Skin of body (tissue), 1 donor: ENCODE measurements at regions not wholly inside any gene's neighbourhood (a gene's known extent, or its start where the extent isn't known, plus 50 kb on each side); places are given as distances from the start of the nearest gene placed in this dataset.

ENCODE experiments used
- DNase-seq: peaks from one replicate; lab custom pipeline; 2025; lab: John Stamatoyannopoulos, UW

DNA sequence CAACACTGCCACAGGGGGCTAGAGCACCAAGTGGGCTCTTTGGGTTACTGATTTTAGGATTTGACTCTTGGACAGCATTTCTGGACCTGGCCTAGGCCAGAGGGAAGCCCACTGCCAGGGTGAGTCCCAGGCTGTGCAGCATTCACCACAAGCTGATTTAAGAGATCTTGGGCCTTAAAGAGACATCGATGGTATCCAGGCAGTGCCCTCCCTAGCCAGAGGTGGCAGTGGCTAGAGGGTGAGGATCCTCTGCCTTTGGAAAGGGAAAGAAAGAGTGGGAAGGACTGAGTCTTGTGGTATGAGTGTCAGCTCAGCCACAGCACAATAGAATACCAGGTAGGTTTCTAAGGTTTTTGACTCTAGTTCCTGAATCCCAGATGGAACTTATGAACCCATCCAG, 613.9 kb downstream of the FAT4 start:
- DNase-seq: no peak

DNA sequence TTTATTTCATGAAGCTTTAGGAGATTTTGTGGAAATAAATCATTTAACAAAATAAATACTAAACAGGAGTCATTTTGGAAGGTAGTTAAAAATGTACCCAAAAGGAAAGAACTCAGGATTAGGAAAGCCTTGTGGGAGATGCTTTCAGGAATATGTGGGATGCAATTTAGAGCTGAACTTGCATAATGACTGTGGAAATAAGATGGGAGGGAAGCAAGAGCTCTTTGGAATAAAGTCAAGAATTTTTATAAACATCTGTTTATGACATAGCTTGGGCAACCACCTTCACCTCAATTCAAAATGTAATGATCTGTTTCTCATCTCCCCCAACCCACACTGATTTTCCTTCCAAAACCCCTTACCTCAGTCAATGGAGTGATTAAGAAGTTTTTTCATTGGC, 623.8 kb downstream of the FAT4 start:
- DNase-seq: no peak

DNA sequence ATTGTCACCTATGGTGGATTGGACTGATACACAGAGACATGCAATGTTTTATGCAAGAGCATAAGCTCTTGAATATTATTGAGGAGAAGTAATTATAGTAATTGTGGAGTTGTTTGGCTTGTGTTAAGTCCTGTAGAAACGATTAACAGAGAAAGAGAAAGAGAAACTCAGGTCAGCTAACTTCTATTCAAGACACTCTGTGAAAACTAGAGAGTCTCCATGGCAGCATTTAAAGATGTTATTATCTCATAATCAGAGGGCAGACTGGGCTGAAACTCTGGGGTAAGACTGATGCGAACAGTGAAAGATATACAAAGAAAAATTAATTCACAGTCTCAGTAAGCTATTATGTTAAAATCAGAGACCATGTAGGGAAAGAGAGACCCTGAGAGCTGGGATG, 625.7 kb downstream of the FAT4 start:
- DNase-seq: no peak

DNA sequence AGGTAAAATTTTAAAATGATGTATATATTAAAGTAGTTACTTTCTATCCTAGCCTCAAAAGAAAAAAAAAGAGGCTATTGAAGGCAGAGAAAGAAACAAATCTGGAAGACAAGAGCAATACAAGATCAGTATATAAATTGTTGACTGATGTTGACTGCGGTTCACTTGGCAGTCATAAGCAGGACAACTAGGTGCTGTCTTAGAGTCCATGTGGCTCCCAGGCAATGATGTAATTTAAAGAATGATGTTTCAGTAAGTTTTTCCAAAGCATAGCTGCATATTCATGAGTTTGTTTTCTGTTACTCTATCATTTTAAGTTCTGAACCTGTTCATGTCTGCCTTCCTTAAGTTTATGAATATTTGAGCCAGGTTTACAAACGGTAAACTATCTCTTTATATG, 630.2 kb downstream of the FAT4 start:
- no peak for DNase-seq

- peak; percentile 44 for DNase-seq
Measured at GRCh38 chr4:125948021-125948420, 633.3 kb downstream of the FAT4 start.

GRCh38 chr4:125951261-125951887, 636.6 kb downstream of the FAT4 start:
- DNase-seq: peak; percentile 83

GRCh38 chr4:125952631-125953030, 637.9 kb downstream of the FAT4 start:
- no peak for DNase-seq

DNA sequence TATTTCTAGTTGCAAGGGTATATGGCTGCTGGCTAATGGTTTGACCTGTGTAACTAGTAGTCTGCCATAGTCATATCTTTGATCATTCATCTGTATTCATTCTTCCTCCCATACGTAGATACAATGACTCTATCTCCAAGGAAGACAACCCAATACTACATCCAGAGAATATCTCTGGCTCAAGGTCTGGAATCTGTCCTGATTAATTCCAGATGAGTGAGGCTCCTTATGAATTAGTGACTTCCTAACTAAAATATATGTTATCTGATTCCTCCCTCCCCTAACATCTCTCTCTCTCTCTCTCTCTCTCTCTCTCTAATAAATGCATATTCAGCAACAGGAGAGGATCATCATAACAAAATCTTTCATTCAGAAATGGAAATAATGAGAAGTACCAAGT, 641.5 kb downstream of the FAT4 start:
- DNase-seq: no peak

DNA sequence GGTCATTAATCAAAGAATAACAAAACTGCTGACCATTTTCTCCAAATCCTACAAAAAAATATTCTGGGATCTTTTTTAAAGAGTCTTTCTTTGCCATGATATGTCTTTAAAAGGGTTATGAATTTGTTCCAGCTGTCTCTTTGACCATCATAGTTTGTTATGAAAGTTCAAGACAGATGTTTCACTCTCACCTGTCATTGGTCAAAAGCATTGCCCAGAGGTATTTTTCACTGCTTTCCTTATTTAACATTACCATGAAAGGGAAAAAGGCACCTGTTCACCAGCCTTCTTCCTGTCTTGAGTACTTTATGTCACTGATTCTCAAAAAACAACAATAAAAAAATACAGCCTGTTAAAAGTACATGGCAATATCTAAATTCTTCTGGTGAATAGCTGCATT, 643.8 kb downstream of the FAT4 start:
- no peak for DNase-seq

GRCh38 chr4:125961626-125962025, 646.9 kb downstream of the FAT4 start:
- DNase-seq: no peak

GRCh38 chr4:125975861-125976397, 661.2 kb downstream of the FAT4 start:
- DNase-seq: no peak

DNA sequence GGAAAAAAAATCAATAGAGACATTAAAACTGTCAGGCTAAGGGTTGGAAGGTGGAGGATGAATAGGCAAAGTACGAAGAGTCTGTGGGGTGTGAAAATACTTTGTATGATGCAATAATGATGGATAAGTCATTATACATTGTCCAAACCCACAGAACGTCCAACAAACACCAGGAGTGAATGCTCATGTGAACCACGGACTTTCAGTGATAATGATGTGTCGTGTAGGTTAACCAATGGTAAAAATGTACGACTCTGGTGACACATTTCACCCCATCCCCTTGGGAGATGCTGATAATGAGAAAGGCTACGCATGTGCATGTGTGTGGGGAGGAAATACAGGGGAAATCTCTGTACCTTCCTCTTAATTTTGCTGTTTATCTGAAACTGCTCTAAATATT, 665.2 kb downstream of the FAT4 start:
- DNase-seq: no peak

DNA sequence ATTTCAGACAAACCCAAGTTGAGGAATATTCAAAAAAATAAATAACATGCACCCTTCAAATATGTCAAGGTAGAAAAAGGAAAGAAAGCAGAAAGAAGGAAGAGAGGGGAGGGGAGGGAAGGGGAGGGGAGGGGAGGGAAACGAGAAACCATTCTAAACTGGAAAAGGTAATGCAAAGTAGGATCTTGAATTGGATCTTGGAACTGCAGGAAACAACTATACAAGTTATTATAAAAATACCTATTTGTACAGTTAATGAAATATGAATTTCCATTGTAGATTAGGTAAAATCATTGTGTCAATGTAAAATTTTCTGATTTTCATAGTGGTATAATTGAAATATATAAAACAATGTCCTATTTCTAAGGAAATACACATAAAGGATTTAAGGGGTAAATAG, 668.4 kb downstream of the FAT4 start:
- no peak for DNase-seq

DNA sequence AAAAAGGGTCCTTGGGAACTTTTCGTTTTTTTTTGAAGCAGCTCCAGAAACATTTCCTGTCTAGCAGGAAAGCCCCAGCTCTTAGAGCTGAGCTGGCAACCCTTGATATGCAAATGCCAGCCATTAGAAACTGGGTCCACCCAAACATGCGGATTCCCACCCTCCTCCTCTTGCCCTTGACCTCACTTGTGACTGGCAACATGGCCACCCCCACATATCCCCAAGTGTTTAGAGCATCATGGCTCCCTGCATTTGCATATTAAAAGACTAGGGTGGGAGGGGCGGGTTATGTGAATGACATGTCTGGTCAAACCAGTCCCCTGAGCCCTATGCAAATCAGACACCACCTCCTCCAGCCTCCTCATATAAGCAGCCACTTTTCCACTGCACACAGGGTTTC, 671.1 kb downstream of the FAT4 start:
- no peak for DNase-seq

DNA sequence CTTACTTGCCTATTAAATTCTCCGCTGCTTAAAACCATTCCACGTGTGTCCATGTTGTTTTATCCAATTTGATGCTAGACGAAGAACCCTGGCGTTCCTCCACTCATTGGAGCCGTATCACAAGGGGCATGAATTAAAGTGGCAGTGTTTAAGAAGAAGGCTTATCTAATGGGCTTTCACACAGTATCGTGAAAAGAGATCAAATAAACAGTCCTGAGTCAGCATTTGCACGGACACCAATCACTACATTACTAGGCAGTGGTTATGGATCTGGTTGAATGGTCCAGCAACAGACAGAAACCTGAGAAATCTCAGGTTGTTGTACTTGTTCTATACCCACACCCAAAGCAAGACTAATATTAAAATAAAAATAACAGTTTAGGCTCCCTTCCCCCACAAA, 671.6 kb downstream of the FAT4 start:
- no peak for DNase-seq

DNA sequence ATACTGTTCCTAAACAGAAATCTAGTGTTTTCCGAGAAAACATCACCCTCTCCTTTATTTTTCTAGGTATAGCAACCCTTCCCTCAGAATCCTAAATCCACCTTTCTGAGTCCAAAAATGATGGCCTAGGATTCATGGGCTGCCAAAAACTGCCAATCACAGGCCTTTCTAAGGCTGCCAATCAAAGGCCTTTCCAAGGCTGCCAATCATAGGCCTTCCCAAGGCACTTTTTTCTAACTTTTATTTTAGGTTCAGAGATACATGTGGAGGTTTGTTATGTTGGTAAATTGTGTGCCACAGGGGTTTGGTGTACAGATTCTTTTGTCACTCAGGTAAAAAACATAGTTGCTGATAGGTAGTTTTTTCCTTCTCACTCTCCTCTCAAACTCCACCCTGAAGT, 673.7 kb downstream of the FAT4 start:
- DNase-seq: no peak

DNA sequence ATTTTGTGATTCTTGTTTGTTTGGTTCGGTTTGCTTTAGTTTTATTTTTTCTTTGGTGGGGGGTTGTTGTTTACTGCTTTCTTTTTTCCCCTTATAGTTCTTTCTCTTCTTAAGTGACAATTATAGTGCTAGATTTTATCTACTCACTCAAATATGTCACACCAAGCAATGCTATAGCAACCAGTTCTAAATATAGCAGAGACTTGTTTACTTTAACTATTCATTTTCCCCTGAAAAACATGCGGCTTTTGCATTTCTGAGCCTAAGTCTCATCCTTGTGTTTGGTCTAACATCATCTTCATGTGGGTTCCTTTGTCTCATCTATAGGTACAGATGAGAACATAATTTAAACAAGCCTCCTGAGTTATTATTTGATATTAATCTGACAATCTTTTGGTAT, 676.6 kb downstream of the FAT4 start:
- DNase-seq: no peak

- DNase-seq: no peak
Measured at GRCh38 chr4:125992891-125993290, 678.1 kb downstream of the FAT4 start.

GRCh38 chr4:125994024-125994423, 679.3 kb downstream of the FAT4 start:
- DNase-seq: no peak

DNA sequence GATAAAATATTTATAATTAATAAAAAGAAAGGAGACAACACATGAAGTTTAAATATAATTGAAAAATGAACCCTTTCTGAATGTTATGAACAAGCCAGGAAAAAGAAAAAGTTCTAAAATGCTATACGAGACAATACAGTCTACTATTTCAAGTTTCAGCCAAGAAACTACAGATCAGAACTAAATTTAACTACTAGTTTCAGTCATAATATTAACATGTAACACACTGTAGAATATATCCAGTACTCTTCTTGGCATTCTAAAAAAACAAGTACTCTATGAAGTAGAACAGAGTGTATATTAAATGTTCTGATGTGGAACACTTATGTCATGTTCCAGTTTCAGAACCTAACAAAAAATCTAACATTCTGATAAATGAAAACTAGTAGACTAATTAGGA, 679.7 kb downstream of the FAT4 start:
- no peak for DNase-seq

DNA sequence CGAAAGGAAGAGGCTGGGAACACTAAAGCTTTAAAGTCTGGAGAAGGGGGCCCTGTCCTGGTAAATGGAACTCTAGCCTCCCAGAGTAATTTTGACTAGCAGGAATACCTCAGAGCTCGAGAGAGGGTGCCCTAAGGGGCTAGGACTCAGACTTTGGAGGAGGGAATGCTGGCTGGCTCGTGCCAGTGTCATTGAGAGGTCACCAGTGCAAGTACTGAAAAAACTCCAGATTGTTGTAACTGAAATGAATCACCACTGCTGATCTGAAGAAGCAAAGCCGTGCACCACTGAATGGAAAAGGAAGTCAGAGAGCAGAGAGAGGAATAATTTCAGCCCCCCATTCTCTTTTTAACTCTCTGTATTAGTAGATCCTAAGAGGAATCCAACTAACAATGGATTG, 690.2 kb downstream of the FAT4 start:
- DNase-seq: no peak

DNA sequence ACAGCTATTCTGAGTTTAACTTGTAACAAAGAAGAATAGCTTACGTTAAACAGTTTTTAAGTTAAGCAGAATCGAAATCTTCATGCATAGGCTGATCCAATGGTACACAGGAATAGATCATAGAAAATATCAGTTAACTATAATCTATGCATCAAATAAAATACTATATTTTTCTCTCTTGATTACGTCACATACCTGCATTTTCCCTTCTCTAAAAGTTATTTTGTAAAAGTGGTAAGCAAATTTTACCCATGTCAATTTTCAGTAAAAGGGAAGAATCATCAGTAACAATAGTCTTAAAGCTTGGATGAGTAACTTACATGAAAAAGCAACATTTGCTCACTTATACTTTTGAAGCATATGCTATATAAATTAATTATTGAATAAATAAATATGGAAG, 692.4 kb downstream of the FAT4 start:
- DNase-seq: no peak

DNA sequence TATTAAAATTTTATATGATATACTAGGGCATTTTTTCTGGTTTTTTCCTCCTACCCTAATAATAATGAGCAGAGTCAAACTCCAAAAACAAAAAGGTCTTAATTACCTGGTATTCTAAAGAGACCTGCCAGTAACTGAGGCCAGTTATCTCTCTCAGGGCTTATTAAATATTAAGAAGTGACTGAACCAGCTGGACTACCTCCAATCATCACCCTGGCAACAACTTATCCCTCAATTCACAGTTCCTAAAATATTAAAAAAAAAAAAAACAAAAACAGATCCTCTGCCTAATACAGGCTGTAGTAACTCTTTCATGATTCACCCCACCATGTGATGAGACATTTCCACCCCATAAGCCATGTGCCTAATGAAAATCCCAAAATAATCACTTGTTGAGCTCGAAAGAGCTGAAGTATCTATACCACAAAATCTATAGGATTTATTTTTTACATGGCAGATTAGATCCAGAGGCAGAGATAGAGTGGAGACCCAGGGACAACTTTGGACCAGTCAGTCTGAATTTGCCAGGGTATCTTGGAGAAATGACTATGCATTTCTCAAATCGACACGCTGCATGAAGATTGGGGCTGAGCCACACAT, 698.0 kb downstream of the FAT4 start:
- no peak for DNase-seq

GRCh38 chr4:126018274-126018673, 703.5 kb downstream of the FAT4 start:
- DNase-seq: no peak
